Posterior vena cava (tissue), 2 donors: ENCODE measurements at regions not wholly inside any gene's neighbourhood (a gene's known extent, or its start where the extent isn't known, plus 50 kb on each side); places are given as distances from the start of the nearest gene placed in this dataset.
"Not testable (repeated sequence)": the region's sequence is repeated elsewhere in the genome, so short reads cannot be mapped to it uniquely, and the experiment has no call there.

Experiments used
- DNase-seq: peaks from one replicate; pipeline ENCODE4 v3.0.0-alpha.2; 2020; ENCODE audit warnings: low spot score
- intact Hi-C, 2 donors: fragments of 100-400 bp; cut with DNase I; formaldehyde crosslinking; loops; one replicate each; pipeline versions ENCODE4 v1.14.1 to v1.14.2; 2022 to 2023
- donor health status: DM: yes; HTN: yes; CAD: no.
- donor health status: DM: yes; HTN: yes; CAD: no.

GRCh38 chr13:21868823-21869222, 197.9 kb downstream of the FGF9 start:
- intact Hi-C loops: no loop called here
- DNase-seq: no peak

- no peak for DNase-seq
- intact Hi-C loops: no loop called here
Measured at GRCh38 chr13:21871382-21871781, 200.5 kb downstream of the FGF9 start.

- DNase-seq: no peak
- intact Hi-C loops: no loop called here
Measured at GRCh38 chr13:21871919-21872318, 201.0 kb downstream of the FGF9 start.

- no peak for DNase-seq
- intact Hi-C loops: no loop called here
Measured at GRCh38 chr13:21872795-21873194, 201.9 kb downstream of the FGF9 start.

GRCh38 chr13:21875116-21875515, 204.2 kb downstream of the FGF9 start:
- DNase-seq: no peak
- intact Hi-C loops: no loop called here

- DNase-seq: no peak
- intact Hi-C loops: no loop called here
Measured at GRCh38 chr13:21879263-21879914, 208.5 kb downstream of the FGF9 start.

GRCh38 chr13:21882766-21883165, 211.9 kb downstream of the FGF9 start:
- DNase-seq: no peak
- intact Hi-C loops: no loop called here

- no peak for DNase-seq
- intact Hi-C loops: no loop called here
Measured at GRCh38 chr13:21883713-21884112, 212.8 kb downstream of the FGF9 start.

GRCh38 chr13:21884299-21884909, 213.5 kb downstream of the FGF9 start:
- intact Hi-C loops: no loop called here
- DNase-seq: no peak

- intact Hi-C loops: no loop called here
Measured at GRCh38 chr13:21884965-21885567, 214.2 kb downstream of the FGF9 start.

GRCh38 chr13:21885714-21886224, 214.9 kb downstream of the FGF9 start:
- intact Hi-C loops: no loop called here

More at GRCh38 chr13:21884965-21885567, 214.2 kb downstream of the FGF9 start:
- DNase-seq: no peak

GRCh38 chr13:21889651-21890050, 218.8 kb downstream of the FGF9 start:
- no peak for DNase-seq
- intact Hi-C loops: no loop called here

More at GRCh38 chr13:21885714-21886224, 214.9 kb downstream of the FGF9 start:
- DNase-seq: no peak

- intact Hi-C loops, DNase-seq: not testable (repeated sequence)
Measured at GRCh38 chr13:21890220-21890619, 219.3 kb downstream of the FGF9 start.

GRCh38 chr13:21894091-21894490, 223.2 kb downstream of the FGF9 start:
- no peak for DNase-seq
- intact Hi-C loops: no loop called here

GRCh38 chr13:21894703-21895699, 224.1 kb downstream of the FGF9 start:
- DNase-seq: no peak
- intact Hi-C loops: no loop called here

- DNase-seq: no peak
- intact Hi-C loops: no loop called here
Measured at GRCh38 chr13:21895779-21896178, 224.9 kb downstream of the FGF9 start.

- intact Hi-C loops: no loop called here
- DNase-seq: no peak
Measured at GRCh38 chr13:21897161-21897560, 226.3 kb downstream of the FGF9 start.

GRCh38 chr13:21898459-21898858, 227.6 kb downstream of the FGF9 start:
- no peak for DNase-seq
- intact Hi-C loops: loop anchor here in 1 of 2 donors (2.0 kb wide), 1 partner anchor 46 kb away; no protein-coding TSS in a partner anchor

GRCh38 chr13:21898945-21899344, 228.1 kb downstream of the FGF9 start:
- intact Hi-C loops: loop anchor here in 1 of 2 donors (2.0 kb wide), 1 partner anchor 46 kb away; no protein-coding TSS in a partner anchor
- no peak for DNase-seq
